H1 (cell line): ENCODE measurements at regions not wholly inside any gene's neighbourhood (a gene's known extent, or its start where the extent isn't known, plus 50 kb on each side); places are given as distances from the start of the nearest gene placed in this dataset.

Experiments used
- CTCF ChIA-PET: fragments of 300-600 bp; sonication (Branson Sonifier 250); formaldehyde crosslinking; loops from one replicate; lab custom pipeline; 2021; ENCODE audit not compliant: partially characterized antibody; lab: Charles Lee
- POLR2A ChIA-PET: fragments of 300-600 bp; sonication (Branson Sonifier 250); formaldehyde crosslinking; loops from one replicate; lab custom pipeline; 2021; ENCODE audit warnings: inconsistent platforms; ENCODE audit not compliant: partially characterized antibody; lab: Charles Lee
- DNase-seq, 2 experiments: peaks; one replicate each; pipeline versions ENCODE4 v3.0.0 to v3.0.0-alpha.2; 2010 to 2022; ENCODE audit warnings: low spot score in 2 of 2, low read depth in 1 of 2, mixed read lengths in 1 of 2
- FAIRE-seq: peaks from 2 replicates; lab custom pipeline; 2011; peaks lifted over from hg19 to GRCh38; lab: Jason Lieb, UNC
- H2AFZ ChIP-seq: 2 replicates; pipeline ENCODE4 v1.8.1; 2012; ENCODE audit warnings: low read length, inconsistent platforms
- H2AK5ac ChIP-seq: 2 replicates; pipeline ENCODE4 v1.6.1; 2013; ENCODE audit warnings: low read depth, low read length
- H2BK120ac ChIP-seq: replicated peaks from 2 replicates; pipeline ENCODE3; 2013; ENCODE audit warnings: low read depth, low read length, inconsistent platforms
- H2BK12ac ChIP-seq: 2 replicates; pipeline ENCODE4 v1.6.1; 2013; ENCODE audit warnings: low read depth, low read length
- H2BK15ac ChIP-seq: 2 replicates; pipeline ENCODE4 v1.6.1; 2013; ENCODE audit warnings: low read length
- H2BK20ac ChIP-seq: 2 replicates; pipeline ENCODE4 v1.6.1; 2013; ENCODE audit warnings: low read length
- H2BK5ac ChIP-seq: 2 replicates; pipeline ENCODE4 v1.6.1; 2013; ENCODE audit warnings: low read depth, low read length
- H3K14ac ChIP-seq: 2 replicates; pipeline ENCODE4 v1.6.1; 2013; ENCODE audit warnings: inconsistent platforms; ENCODE audit not compliant: insufficient read length
- H3K18ac ChIP-seq: 2 replicates; pipeline ENCODE4 v1.6.1; 2013; ENCODE audit warnings: low read length; ENCODE audit errors: extremely low read depth
- H3K23ac ChIP-seq: 2 replicates; pipeline ENCODE4 v1.6.1; 2013; ENCODE audit warnings: inconsistent platforms; ENCODE audit not compliant: insufficient read length
- H3K23me2 ChIP-seq: 2 replicates; pipeline ENCODE4 v1.6.1; 2013; ENCODE audit warnings: low read depth, low read length
- H3K27ac ChIP-seq: 2 replicates; pipeline ENCODE4 v1.6.1; 2011; ENCODE audit warnings: low read depth, low read length, inconsistent platforms
- H3K27me3 ChIP-seq, 4 experiments: replicated peaks in 1 of 4; 1 replicate in 1 of 4; 2 replicates in 3 of 4; pipeline versions ENCODE4 v1.6.1 to v1.8.1; 2011 to 2013; ENCODE audit warnings: low read length in 3 of 4, mild to moderate bottlenecking in 3 of 4, inconsistent platforms in 2 of 4, mixed read lengths in 2 of 4, moderate library complexity in 1 of 4; ENCODE audit not compliant: control insufficient read depth in 3 of 4, insufficient read depth in 3 of 4; ENCODE audit errors: extremely low read depth in 1 of 4
- H3K36me3 ChIP-seq, 4 experiments: 2 replicates each; pipeline versions ENCODE4 v1.6.1 to v1.8.1; 2011 to 2013; ENCODE audit warnings: mild to moderate bottlenecking in 4 of 4, low read length in 3 of 4, moderate library complexity in 2 of 4, control low read depth in 1 of 4, inconsistent platforms in 1 of 4; ENCODE audit not compliant: insufficient read depth in 4 of 4, control insufficient read depth in 2 of 4
- H3K4ac ChIP-seq: replicated peaks from 2 replicates; pipeline ENCODE3; 2013; ENCODE audit warnings: low read length, low read depth, mixed read lengths, inconsistent platforms; ENCODE audit not compliant: insufficient read length
- H3K4me1 ChIP-seq, 4 experiments: replicated peaks in 1 of 4; 1 replicate in 1 of 4; 2 replicates in 3 of 4; pipeline versions ENCODE4 v1.6.1 to v1.8.1; 2011 to 2013; ENCODE audit warnings: low read length in 3 of 4, inconsistent platforms in 2 of 4, mixed read lengths in 1 of 4; ENCODE audit not compliant: insufficient read depth in 4 of 4, control insufficient read depth in 3 of 4
- H3K4me2 ChIP-seq, 2 experiments: 2 replicates each; pipeline versions ENCODE4 v1.6.1 to v1.8.1; 2011 to 2013; ENCODE audit warnings: low read depth in 2 of 2, low read length in 2 of 2, control low read depth in 1 of 2, inconsistent platforms in 1 of 2, mild to moderate bottlenecking in 1 of 2; ENCODE audit not compliant: insufficient read depth in 1 of 2
- H3K4me3 ChIP-seq, 4 experiments: fragments of 200-600, 300-600 bp in 1 of 4; sonication (generic), shearing (Covaris generic), sonication (Bioruptor Twin) in 1 of 4; 2 replicates each; pipeline versions ENCODE4 v1.5.1 to v1.8.1; 2011 to 2016; ENCODE audit warnings: low read length in 4 of 4, low read depth in 3 of 4, control low read depth in 2 of 4, inconsistent platforms in 2 of 4, mild to moderate bottlenecking in 2 of 4, mixed read lengths in 1 of 4, moderate library complexity in 1 of 4; ENCODE audit not compliant: insufficient read depth in 2 of 4; ENCODE audit errors: extremely low read depth in 1 of 4
- H3K56ac ChIP-seq: replicated peaks from 2 replicates; pipeline ENCODE3; 2013; ENCODE audit warnings: low read depth, mild to moderate bottlenecking, mixed read lengths, low read length, inconsistent platforms; ENCODE audit not compliant: insufficient read length
- H3K79me1 ChIP-seq: 2 replicates; pipeline ENCODE4 v1.6.1; 2013; ENCODE audit warnings: low read depth, low read length, control low read depth
- H3K79me2 ChIP-seq, 2 experiments: 2 replicates each; pipeline versions ENCODE4 v1.6.1 to v1.8.1; 2012 to 2013; ENCODE audit warnings: low read length in 2 of 2, mild to moderate bottlenecking in 2 of 2, inconsistent platforms in 1 of 2; ENCODE audit not compliant: insufficient read depth in 2 of 2, control insufficient read depth in 1 of 2
- H3K9ac ChIP-seq, 4 experiments: replicated peaks in 1 of 4; 1 replicate in 1 of 4; 2 replicates in 3 of 4; pipeline versions ENCODE4 v1.6.1 to v1.8.1; 2011 to 2013; ENCODE audit warnings: low read depth in 3 of 4, low read length in 3 of 4, control low read depth in 2 of 4, mild to moderate bottlenecking in 2 of 4, moderate library complexity in 2 of 4, inconsistent platforms in 1 of 4; ENCODE audit errors: extremely low read depth in 1 of 4
- H3K9me3 ChIP-seq, 2 experiments: 2 replicates each; pipeline versions ENCODE4 v1.6.1 to v1.8.1; 2012 to 2013; ENCODE audit warnings: mild to moderate bottlenecking in 2 of 2, moderate library complexity in 2 of 2, control low read depth in 1 of 2, inconsistent platforms in 1 of 2, low read depth in 1 of 2, low read length in 1 of 2, mixed read lengths in 1 of 2; ENCODE audit not compliant: insufficient read depth in 2 of 2
- H4K20me1 ChIP-seq, 2 experiments: replicated peaks in 1 of 2; 2 replicates each; pipeline versions ENCODE3 to v1.8.1; 2011 to 2013; ENCODE audit warnings: inconsistent platforms in 2 of 2, low read length in 2 of 2, mild to moderate bottlenecking in 1 of 2; ENCODE audit not compliant: insufficient read depth in 2 of 2, control insufficient read depth in 1 of 2
- H4K5ac ChIP-seq: 2 replicates; pipeline ENCODE4 v1.6.1; 2013; ENCODE audit warnings: low read length, low read depth, mixed read lengths, inconsistent platforms; ENCODE audit not compliant: insufficient read length
- H4K8ac ChIP-seq: 2 replicates; pipeline ENCODE4 v1.8.0; 2013; ENCODE audit warnings: mild to moderate bottlenecking, moderate library complexity, low read length, inconsistent platforms; ENCODE audit not compliant: insufficient read depth; ENCODE audit errors: extremely low read depth
- H4K91ac ChIP-seq: replicated peaks from 2 replicates; pipeline ENCODE3; 2013; ENCODE audit warnings: low read length, mixed read lengths, inconsistent platforms; ENCODE audit not compliant: insufficient read length
- BRCA1 ChIP-seq: IDR thresholded peaks from 2 replicates; pipeline ENCODE4 v1.6.1; 2012; ENCODE audit warnings: low read depth, low read length, improper control_type of control experiment
- CTCF ChIP-seq, 3 experiments: IDR thresholded peaks; 1 replicate in 2 of 3; 2 replicates in 1 of 3; pipeline versions ENCODE4 v1.5.1 to v1.6.1; 2011; ENCODE audit warnings: low read length in 3 of 3, mild to moderate bottlenecking in 3 of 3, inconsistent platforms in 2 of 3, low read depth in 1 of 3, moderate library complexity in 1 of 3; ENCODE audit not compliant: insufficient read depth in 1 of 3; ENCODE audit errors: control extremely low read depth in 1 of 3
- GTF2F1 ChIP-seq: IDR thresholded peaks from 2 replicates; pipeline ENCODE4 v1.6.1; 2012; ENCODE audit warnings: low read depth, low read length, improper control_type of control experiment, borderline replicate concordance
- HDAC2 ChIP-seq, 2 experiments: fragments of 300-600 bp in 1 of 2; sonication (generic) in 1 of 2; IDR thresholded peaks; 2 replicates each; pipeline ENCODE4 v1.6.1; 2011 to 2012; ENCODE audit warnings: low read depth in 2 of 2, low read length in 2 of 2, mild to moderate bottlenecking in 2 of 2, moderate library complexity in 2 of 2, borderline replicate concordance in 1 of 2, inconsistent platforms in 1 of 2
- HDAC6 ChIP-seq: IDR thresholded peaks from one replicate; pipeline ENCODE4 v1.7.1; 2012; ENCODE audit warnings: low read depth, mild to moderate bottlenecking, inconsistent platforms, low read length, moderate library complexity
- NRF1 ChIP-seq: IDR thresholded peaks from 2 replicates; pipeline ENCODE4 v1.6.1; 2011; ENCODE audit warnings: mild to moderate bottlenecking, low read depth, low read length, improper control_type of control experiment
- RBBP5 ChIP-seq: IDR thresholded peaks from 2 replicates; pipeline ENCODE4 v1.7.1; 2012; ENCODE audit warnings: low read depth, mild to moderate bottlenecking, inconsistent platforms, low read length, moderate library complexity, borderline replicate concordance
- WGBS, 2 experiments: shearing (Covaris generic) in 1 of 2; methylation state at CpG; one replicate each; pipeline versions ENCODE4 v1.1.6 to v1.1.7; 2013 to 2015; ENCODE audit warnings: low lambda C conversion rate in 2 of 2, mixed read lengths in 2 of 2, inconsistent platforms in 1 of 2, low coverage in 1 of 2, missing lambda C conversion rate in 1 of 2; ENCODE audit not compliant: insufficient replicate concordance in 2 of 2, insufficient coverage in 1 of 2, insufficient read length in 1 of 2; ENCODE audit errors: extremely low coverage in 1 of 2, missing lambda C conversion rate in 1 of 2; 5-methylcytosine and 5-hydroxymethylcytosine counted together

GRCh38 chr3:80263260-80263659, 495.5 kb upstream of the ROBO1 start:
- Histone ChIP-seq H2BK5ac (no peak overlapping the region), H3K9me3 (no peaks in the 10 kb centered on the region), H3K18ac (no peak overlapping the region), H2BK20ac (no peak overlapping the region), H3K23ac (no peak overlapping the region), H2AFZ (no peak overlapping the region), H3K56ac (no peak overlapping the region), H2BK12ac (no peak overlapping the region), H3K4me2 (0 out of 4 replicates have a peak overlapping the region, but pooled peaks of 1 of the 2 experiments have one; percentile 20), H3K27me3 (no peaks in the 10 kb centered on the region), H3K79me1 (no peaks in the 10 kb centered on the region), H3K9ac (no peak overlapping the region), H4K91ac (no peak overlapping the region), H2AK5ac (no peak overlapping the region), H3K79me2 (no peaks in the 10 kb centered on the region), H4K20me1 (no peaks in the 10 kb centered on the region), H2BK120ac (no peak overlapping the region), H3K36me3 (no peaks in the 10 kb centered on the region), H2BK15ac (no peak overlapping the region), H4K5ac (no peak overlapping the region), H3K4me3 (no peak overlapping the region), H4K8ac (no peak overlapping the region), H3K14ac (no peak overlapping the region)
- 43% methylated on average over 3 of the region's 3 CpGs; no CpG with 5 or more reads in 1 of the 2 experiments for WGBS, 2 experiments
- FAIRE-seq: no peak
- CTCF ChIA-PET: no interaction called here
- TF ChIP-seq NRF1 (no peak), GTF2F1 (no peak), RBBP5 (no peak), HDAC2 (IDR thresholded peaks at IDR 0.05; ENCODE audit: borderline replicate concordance in 1 of 2, low read depth in 2 of 2, low read length in 2 of 2) (no peak), BRCA1 (no peak), CTCF (IDR thresholded peaks at IDR 0.05; ENCODE audit: control extremely low read depth in 1 of 3, insufficient read depth in 1 of 3, low read depth in 1 of 3, low read length in 3 of 3) (no peak), HDAC6 (no peak)
- TF ChIP-seq, all 59 proteins: peak for 0
- Histone ChIP-seq H3K4ac (no peak overlapping the region), H3K4me1 (no peaks in the 10 kb centered on the region), H3K27ac (no peak overlapping the region), H3K23me2 (no peaks in the 10 kb centered on the region)
- POLR2A ChIA-PET: no interaction called here
- no peak for DNase-seq
